NB4 (cell line): ENCODE measurements at regions not wholly inside any gene's neighbourhood (a gene's known extent, or its start where the extent isn't known, plus 50 kb on each side); places are given as distances from the start of the nearest gene placed in this dataset.

Experiments used
- POLR2A ChIP-seq: IDR thresholded peaks from 2 replicates; pipeline ENCODE4 v1.6.1; 2011; ENCODE audit warnings: mild to moderate bottlenecking; ENCODE audit not compliant: insufficient read length; ENCODE audit errors: extremely low read depth
- TF ChIP-seq, protein P1 (sequence below): IDR thresholded peaks from one replicate; pipeline ENCODE4 v1.5.1; 2012; ENCODE audit warnings: low read depth, low read length

DNA sequence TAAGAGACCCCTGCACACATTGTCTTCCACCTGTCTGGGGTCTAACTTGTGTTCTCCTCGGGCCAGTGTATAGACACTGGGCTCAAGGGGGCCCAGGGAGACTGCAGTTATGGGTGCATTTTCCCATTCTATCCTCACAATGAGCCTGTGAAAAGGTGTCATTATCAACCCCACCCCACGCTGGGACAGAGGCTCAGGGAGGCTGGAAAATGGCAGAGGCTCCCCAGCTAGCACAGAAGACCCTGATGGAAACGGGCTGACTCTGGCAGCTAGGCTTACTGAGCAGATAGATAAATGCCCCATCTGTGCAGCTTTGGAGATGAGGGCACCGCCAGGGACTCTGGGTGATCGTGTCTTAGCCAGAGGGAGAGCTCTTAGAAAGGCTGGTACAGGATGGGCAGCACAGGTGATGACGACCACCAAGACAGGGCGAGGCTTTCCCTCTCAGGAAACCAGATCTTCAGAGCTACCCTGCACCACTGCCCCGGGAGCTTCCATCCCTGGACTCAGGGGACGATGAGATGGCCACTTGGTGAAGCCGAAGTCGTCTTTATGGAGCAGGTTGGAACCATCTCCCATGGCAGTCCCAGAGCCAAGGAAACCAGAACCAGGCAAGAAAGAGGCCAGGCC, 58.2 kb upstream of the CHST15 start:
- TF ChIP-seq, protein P1, sequence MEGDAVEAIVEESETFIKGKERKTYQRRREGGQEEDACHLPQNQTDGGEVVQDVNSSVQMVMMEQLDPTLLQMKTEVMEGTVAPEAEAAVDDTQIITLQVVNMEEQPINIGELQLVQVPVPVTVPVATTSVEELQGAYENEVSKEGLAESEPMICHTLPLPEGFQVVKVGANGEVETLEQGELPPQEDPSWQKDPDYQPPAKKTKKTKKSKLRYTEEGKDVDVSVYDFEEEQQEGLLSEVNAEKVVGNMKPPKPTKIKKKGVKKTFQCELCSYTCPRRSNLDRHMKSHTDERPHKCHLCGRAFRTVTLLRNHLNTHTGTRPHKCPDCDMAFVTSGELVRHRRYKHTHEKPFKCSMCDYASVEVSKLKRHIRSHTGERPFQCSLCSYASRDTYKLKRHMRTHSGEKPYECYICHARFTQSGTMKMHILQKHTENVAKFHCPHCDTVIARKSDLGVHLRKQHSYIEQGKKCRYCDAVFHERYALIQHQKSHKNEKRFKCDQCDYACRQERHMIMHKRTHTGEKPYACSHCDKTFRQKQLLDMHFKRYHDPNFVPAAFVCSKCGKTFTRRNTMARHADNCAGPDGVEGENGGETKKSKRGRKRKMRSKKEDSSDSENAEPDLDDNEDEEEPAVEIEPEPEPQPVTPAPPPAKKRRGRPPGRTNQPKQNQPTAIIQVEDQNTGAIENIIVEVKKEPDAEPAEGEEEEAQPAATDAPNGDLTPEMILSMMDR: no peak
- TF ChIP-seq POLR2A: no peak
